ENCODE measurements at regions not wholly inside any gene's neighbourhood (a gene's known extent, or its start where the extent isn't known, plus 50 kb on each side); places are given as distances from the start of the nearest gene placed in this dataset.

DNA sequence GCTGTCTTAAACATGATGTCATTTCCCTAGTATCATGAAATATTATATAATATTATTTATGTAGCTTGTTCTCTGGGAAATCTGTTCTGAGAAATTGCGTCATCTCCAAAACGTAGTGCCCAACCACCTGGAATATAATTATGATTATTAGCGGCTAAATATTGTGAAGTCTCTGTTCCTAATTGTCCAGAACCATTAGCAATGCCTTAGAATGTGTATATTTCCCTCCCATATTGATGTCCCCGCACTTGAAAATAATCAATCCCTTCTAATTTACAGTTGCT lies 54.4 kb downstream of the OTOR start (continued):
- TF ChIP-seq POLR2AphosphoS5 (IDR thresholded peaks at IDR 0.05; ENCODE audit: low read depth, low read length) (no peak), FOSL2 (IDR thresholded peaks at IDR 0.05; ENCODE audit: borderline replicate concordance, low read depth) (no peak), NRF1 (IDR thresholded peaks at IDR 0.05; ENCODE audit: low read depth, low read length) (no peak), MXI1 (IDR thresholded peaks at IDR 0.05; ENCODE audit: low read depth, low read length) (no peak), JUND (IDR thresholded peaks at IDR 0.05) (no peak), YY1 (IDR thresholded peaks at IDR 0.05; ENCODE audit: low read depth) (no peak)
- TF ChIP-seq, protein P1, sequence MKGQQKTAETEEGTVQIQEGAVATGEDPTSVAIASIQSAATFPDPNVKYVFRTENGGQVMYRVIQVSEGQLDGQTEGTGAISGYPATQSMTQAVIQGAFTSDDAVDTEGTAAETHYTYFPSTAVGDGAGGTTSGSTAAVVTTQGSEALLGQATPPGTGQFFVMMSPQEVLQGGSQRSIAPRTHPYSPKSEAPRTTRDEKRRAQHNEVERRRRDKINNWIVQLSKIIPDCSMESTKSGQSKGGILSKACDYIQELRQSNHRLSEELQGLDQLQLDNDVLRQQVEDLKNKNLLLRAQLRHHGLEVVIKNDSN (IDR thresholded peaks at IDR 0.05; ENCODE audit: borderline replicate concordance, low read depth), result no peak

DNA sequence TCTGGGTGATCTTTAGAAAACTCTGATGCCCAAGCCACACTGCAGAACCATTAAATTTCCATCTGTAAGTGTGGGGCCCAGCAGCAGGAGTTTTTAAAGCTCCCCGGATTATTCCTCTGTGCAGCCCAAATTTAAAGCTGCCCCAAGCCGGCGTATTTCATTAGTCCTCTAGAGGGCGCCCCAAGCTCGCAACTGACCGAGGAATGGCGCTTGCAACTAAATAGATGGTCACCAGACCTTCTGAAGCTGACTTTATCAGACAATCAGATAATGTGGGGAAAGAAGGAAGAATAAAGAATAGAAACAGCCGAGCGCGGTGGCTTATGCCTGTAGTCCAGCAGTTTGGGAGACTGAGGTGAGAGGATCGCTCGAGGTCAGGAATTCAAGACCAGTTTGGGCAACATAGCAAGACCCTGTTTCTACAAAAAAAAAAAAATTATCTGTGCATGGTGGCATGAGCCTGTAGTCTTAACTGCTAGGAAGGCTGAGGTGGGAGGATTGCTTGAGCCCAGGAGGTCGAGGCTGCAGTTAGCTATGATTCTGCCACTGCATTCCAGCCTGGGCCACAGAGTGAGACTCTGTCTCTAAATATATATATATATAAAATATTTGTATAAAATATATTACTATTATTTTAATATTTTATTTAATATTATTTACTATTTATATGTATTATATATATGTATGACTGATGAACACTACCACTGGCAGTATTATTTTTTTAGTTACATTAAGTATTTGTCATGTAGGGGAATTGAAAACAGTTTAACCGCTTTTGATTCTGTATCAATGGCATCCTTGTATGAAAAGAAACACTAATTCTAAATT lies 56.0 kb downstream of the OTOR start:
- Histone ChIP-seq H3K36me3 (replicated peaks in 1 of 2; ENCODE audit: control insufficient read depth in 1 of 2, insufficient read depth in 2 of 2, low read length in 1 of 2) (no peaks in the 10 kb centered on the region), H3K9me2 (no peaks in the 10 kb centered on the region), H2AFZ (ENCODE audit: low read depth) (no peak overlapping the region), H3F3A (replicated peaks; ENCODE audit: insufficient read depth) (no peaks in the 10 kb centered on the region), H3K27ac (ENCODE audit: low read depth in 2 of 2, low read length in 1 of 2) (no peak overlapping the region), H3K4me1 (ENCODE audit: control insufficient read depth in 1 of 2, insufficient read depth in 2 of 2, low read depth in 1 of 2, low read length in 1 of 2) (no peaks in the 10 kb centered on the region; a peak in 1 of 4 replicates), H3K9ac (no peak overlapping the region), H3K27me3 (ENCODE audit: insufficient read depth) (no peaks in the 10 kb centered on the region), H4K20me1 (ENCODE audit: insufficient read depth) (no peaks in the 10 kb centered on the region), H3K4me3 (ENCODE audit: low read depth in 2 of 2, low read length in 1 of 2) (peak overlapping the region in 1 of 2 experiments; percentile 44; a peak in 1 of 4 replicates), H3K9me3 (no peaks in the 10 kb centered on the region), H3K79me2 (ENCODE audit: insufficient read depth) (no peaks in the 10 kb centered on the region), H3K4me2 (0 out of 2 replicates have a peak overlapping the region, but pooled peaks have one; percentile 33)
- 10% methylated on average over 14 of the region's 14 CpGs for WGBS (ENCODE audit: low lambda C conversion rate)
- DNase-seq, result peak; percentile 67
- TF ChIP-seq RAD21 (IDR thresholded peaks at IDR 0.05; ENCODE audit: low read length) (peak; percentile 90), SMC3 (IDR thresholded peaks at IDR 0.05; ENCODE audit: low read depth, low read length) (peak; percentile 61), POLR2AphosphoS5 (IDR thresholded peaks at IDR 0.05; ENCODE audit: low read depth, low read length) (no peak)
- TF ChIP-seq, protein P2, sequence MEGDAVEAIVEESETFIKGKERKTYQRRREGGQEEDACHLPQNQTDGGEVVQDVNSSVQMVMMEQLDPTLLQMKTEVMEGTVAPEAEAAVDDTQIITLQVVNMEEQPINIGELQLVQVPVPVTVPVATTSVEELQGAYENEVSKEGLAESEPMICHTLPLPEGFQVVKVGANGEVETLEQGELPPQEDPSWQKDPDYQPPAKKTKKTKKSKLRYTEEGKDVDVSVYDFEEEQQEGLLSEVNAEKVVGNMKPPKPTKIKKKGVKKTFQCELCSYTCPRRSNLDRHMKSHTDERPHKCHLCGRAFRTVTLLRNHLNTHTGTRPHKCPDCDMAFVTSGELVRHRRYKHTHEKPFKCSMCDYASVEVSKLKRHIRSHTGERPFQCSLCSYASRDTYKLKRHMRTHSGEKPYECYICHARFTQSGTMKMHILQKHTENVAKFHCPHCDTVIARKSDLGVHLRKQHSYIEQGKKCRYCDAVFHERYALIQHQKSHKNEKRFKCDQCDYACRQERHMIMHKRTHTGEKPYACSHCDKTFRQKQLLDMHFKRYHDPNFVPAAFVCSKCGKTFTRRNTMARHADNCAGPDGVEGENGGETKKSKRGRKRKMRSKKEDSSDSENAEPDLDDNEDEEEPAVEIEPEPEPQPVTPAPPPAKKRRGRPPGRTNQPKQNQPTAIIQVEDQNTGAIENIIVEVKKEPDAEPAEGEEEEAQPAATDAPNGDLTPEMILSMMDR (IDR thresholded peaks at IDR 0.05), result peak; percentile 93
- ChIA-PET CTCF (interaction anchor here (0.5 to 12.6 kb wide), 40 partner anchors 10 to 964 kb away, joined by 3 to 300 read pairs (median 3); no protein-coding TSS in a partner anchor), POLR2A (interaction anchor here (1.3 kb wide), 1 partner anchor 18 kb away, joined by 7 read pairs; no protein-coding TSS in a partner anchor)

DNA sequence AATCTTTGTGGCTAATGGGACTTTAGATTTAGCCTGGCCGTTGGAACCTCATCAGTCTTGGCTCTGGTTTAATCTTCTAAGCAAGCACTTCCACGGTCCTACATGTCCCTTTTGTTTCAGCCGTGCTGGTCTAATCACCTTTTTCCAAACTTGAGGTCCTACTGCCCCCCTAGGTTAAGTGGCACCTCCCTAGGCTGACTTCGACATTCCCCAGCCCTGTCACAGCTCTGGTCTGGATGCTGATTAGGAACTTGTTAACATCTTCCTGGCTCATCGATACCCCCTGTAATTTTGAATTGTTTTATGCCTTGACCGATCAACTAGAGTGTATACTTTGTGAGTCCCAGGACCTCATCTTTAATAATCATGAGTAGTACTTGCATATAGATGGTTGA lies 56.6 kb downstream of the OTOR start:
- H3K79me2 ChIP-seq (ENCODE audit: insufficient read depth), result no peaks in the 10 kb centered on the region
- H3K9ac ChIP-seq, result no peak overlapping the region
- WGBS (ENCODE audit: low lambda C conversion rate), result 38% methylated on average over 6 of the region's 6 CpGs
- TF ChIP-seq GABPA (IDR thresholded peaks at IDR 0.05; ENCODE audit: low read depth) (no peak), FOXM1 (IDR thresholded peaks at IDR 0.05; ENCODE audit: low read depth) (no peak), NRF1 (IDR thresholded peaks at IDR 0.05; ENCODE audit: low read depth, low read length) (no peak), RFX5 (IDR thresholded peaks at IDR 0.05; ENCODE audit: low read length) (no peak), SMC3 (IDR thresholded peaks at IDR 0.05; ENCODE audit: low read depth, low read length) (no peak), POLR2AphosphoS5 (IDR thresholded peaks at IDR 0.05; ENCODE audit: low read depth, low read length) (no peak), MEF2A (IDR thresholded peaks at IDR 0.05; ENCODE audit: borderline replicate concordance, low read depth) (no peak), GATA2 (CRISPR knock-in tag; IDR thresholded peaks at IDR 0.05) (no peak), EZH2phosphoT487 (IDR thresholded peaks at IDR 0.05; ENCODE audit: borderline replicate concordance, low read depth) (no peak), FOXJ3 (CRISPR knock-in tag; IDR thresholded peaks at IDR 0.05) (no peak), ELF1 (IDR thresholded peaks at IDR 0.05) (no peak)
- TF ChIP-seq, protein P2 (IDR thresholded peaks at IDR 0.05), result no peak
- TF ChIP-seq, protein P3, sequence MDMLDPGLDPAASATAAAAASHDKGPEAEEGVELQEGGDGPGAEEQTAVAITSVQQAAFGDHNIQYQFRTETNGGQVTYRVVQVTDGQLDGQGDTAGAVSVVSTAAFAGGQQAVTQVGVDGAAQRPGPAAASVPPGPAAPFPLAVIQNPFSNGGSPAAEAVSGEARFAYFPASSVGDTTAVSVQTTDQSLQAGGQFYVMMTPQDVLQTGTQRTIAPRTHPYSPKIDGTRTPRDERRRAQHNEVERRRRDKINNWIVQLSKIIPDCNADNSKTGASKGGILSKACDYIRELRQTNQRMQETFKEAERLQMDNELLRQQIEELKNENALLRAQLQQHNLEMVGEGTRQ (IDR thresholded peaks at IDR 0.05; ENCODE audit: borderline replicate concordance, low read depth, low read length), result no peak

More for the DNA sequence above, 56.6 kb downstream of the OTOR start:
- no peak overlapping the region for H2AFZ ChIP-seq (ENCODE audit: low read depth)
- no peak overlapping the region for H3K27ac ChIP-seq (ENCODE audit: low read depth in 2 of 2, low read length in 1 of 2)
- POLR2A ChIA-PET, result no interaction called here
- H3K4me1 ChIP-seq (ENCODE audit: control insufficient read depth in 1 of 2, insufficient read depth in 2 of 2, low read depth in 1 of 2, low read length in 1 of 2), result no peaks in the 10 kb centered on the region; a peak in 1 of 4 replicates
- no peaks in the 10 kb centered on the region for H3K9me3 ChIP-seq
- no peaks in the 10 kb centered on the region for H3K27me3 ChIP-seq (ENCODE audit: insufficient read depth)
- no peak for DNase-seq
- H4K20me1 ChIP-seq (ENCODE audit: insufficient read depth), result no peaks in the 10 kb centered on the region
- no peak overlapping the region for H3K4me3 ChIP-seq (ENCODE audit: low read depth in 2 of 2, low read length in 1 of 2)
- H3K9me2 ChIP-seq, result no peaks in the 10 kb centered on the region
- no peaks in the 10 kb centered on the region for H3F3A ChIP-seq (replicated peaks; ENCODE audit: insufficient read depth)
- H3K4me2 ChIP-seq, result no peak overlapping the region
- H3K36me3 ChIP-seq (replicated peaks in 1 of 2; ENCODE audit: control insufficient read depth in 1 of 2, insufficient read depth in 2 of 2, low read length in 1 of 2), result no peaks in the 10 kb centered on the region
- CTCF ChIA-PET, result interaction anchor here (1.0 to 12.6 kb wide), 8 partner anchors 11 to 642 kb away, joined by 4 to 300 read pairs (median 14); no protein-coding TSS in a partner anchor

Measured in SK-N-SH (cell line).